ENCODE measurements at regions not wholly inside any gene's neighbourhood (a gene's known extent, or its start where the extent isn't known, plus 50 kb on each side); places are given as distances from the start of the nearest gene placed in this dataset.

DNA sequence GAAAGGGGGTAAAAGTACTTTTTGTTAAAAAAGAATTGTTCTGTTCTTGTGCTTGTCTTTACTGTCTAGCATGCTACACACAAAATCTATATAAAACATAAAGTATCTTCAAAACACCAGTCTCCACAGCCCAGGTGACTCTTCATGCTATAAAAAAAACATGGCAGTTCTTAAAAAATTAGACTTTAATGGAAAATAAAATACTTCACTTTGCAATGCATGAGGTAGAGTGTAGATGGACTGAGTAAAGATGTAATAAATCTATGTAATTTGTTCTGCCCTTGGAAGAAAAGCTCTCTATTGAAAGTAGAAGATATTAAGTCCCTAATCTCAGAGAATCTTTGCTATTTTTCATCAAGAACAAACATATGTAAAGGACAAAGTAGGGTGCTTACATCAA lies 425.4 kb downstream of the NOVA1 start:
- Histone ChIP-seq H3K4me3 (ENCODE audit: low read depth, low read length, poor library complexity, severe bottlenecking) (no peak overlapping the region), H3K27ac (ENCODE audit: low read depth, low read length, poor library complexity, severe bottlenecking) (no peak overlapping the region), H3K9me3 (ENCODE audit: low read depth, low read length, poor library complexity, severe bottlenecking) (no peaks in the 10 kb centered on the region), H3K36me3 (ENCODE audit: insufficient read depth, low read length, poor library complexity, severe bottlenecking) (no peaks in the 10 kb centered on the region), H3K4me1 (ENCODE audit: insufficient read depth, low read length, poor library complexity, severe bottlenecking) (no peaks in the 10 kb centered on the region), H3K27me3 (replicated peaks; ENCODE audit: insufficient read depth, low read depth, low read length, poor library complexity) (no peaks in the 10 kb centered on the region)
- no TSS peak for BruUV-seq (replicated peaks)
- DNase-seq (ENCODE audit: low spot score) = no peak
- ChIA-PET POLR2A (ENCODE audit: low non-redundant PET) (no interaction called here), CTCF (no interaction called here)
- TF ChIP-seq EZH2 (IDR thresholded peaks at IDR 0.05; ENCODE audit: borderline replicate concordance, low read depth, low read length, poor library complexity, severe bottlenecking) = no peak
- TF ChIP-seq, protein P1, sequence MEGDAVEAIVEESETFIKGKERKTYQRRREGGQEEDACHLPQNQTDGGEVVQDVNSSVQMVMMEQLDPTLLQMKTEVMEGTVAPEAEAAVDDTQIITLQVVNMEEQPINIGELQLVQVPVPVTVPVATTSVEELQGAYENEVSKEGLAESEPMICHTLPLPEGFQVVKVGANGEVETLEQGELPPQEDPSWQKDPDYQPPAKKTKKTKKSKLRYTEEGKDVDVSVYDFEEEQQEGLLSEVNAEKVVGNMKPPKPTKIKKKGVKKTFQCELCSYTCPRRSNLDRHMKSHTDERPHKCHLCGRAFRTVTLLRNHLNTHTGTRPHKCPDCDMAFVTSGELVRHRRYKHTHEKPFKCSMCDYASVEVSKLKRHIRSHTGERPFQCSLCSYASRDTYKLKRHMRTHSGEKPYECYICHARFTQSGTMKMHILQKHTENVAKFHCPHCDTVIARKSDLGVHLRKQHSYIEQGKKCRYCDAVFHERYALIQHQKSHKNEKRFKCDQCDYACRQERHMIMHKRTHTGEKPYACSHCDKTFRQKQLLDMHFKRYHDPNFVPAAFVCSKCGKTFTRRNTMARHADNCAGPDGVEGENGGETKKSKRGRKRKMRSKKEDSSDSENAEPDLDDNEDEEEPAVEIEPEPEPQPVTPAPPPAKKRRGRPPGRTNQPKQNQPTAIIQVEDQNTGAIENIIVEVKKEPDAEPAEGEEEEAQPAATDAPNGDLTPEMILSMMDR (conservative IDR thresholded peaks at IDR 0.05; ENCODE audit: low read depth, low read length) = no peak
- intact Hi-C loops (cut with micrococcal nuclease; ENCODE audit: unreplicated experiment) = no loop called here

DNA sequence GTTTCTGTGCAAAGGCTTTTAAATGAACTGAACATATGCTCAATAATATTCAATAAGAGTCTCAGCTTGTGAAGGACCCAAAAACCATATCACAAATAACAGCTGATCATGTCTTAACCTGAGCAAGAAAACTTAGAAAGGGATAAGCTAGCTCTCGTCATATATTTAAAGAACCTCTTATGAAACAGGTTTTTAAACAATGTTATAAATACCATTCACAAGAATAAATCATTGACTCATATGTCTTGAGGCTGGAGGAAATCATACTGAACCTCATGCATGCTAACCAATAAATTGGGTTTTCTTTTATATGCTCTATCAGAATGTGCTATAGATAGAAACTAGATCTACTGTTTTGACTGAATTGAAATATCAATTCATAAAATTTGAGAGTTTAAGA lies 426.9 kb downstream of the NOVA1 start:
- DNase-seq (ENCODE audit: low spot score) = no peak
- Histone ChIP-seq H3K4me1 (ENCODE audit: insufficient read depth, low read length, poor library complexity, severe bottlenecking) (no peaks in the 10 kb centered on the region), H3K36me3 (ENCODE audit: insufficient read depth, low read length, poor library complexity, severe bottlenecking) (no peaks in the 10 kb centered on the region), H3K27me3 (replicated peaks; ENCODE audit: insufficient read depth, low read depth, low read length, poor library complexity) (no peaks in the 10 kb centered on the region), H3K9me3 (ENCODE audit: low read depth, low read length, poor library complexity, severe bottlenecking) (no peaks in the 10 kb centered on the region), H3K4me3 (ENCODE audit: low read depth, low read length, poor library complexity, severe bottlenecking) (no peak overlapping the region), H3K27ac (ENCODE audit: low read depth, low read length, poor library complexity, severe bottlenecking) (no peak overlapping the region)
- POLR2A ChIA-PET (ENCODE audit: low non-redundant PET) = no interaction called here
- CTCF ChIA-PET = no interaction called here
- no TSS peak for BruUV-seq (replicated peaks)
- intact Hi-C loops (cut with micrococcal nuclease; ENCODE audit: unreplicated experiment) = no loop called here
- TF ChIP-seq, protein P1 (conservative IDR thresholded peaks at IDR 0.05; ENCODE audit: low read depth, low read length) = no peak
- TF ChIP-seq EZH2 (IDR thresholded peaks at IDR 0.05; ENCODE audit: borderline replicate concordance, low read depth, low read length, poor library complexity, severe bottlenecking) = no peak

DNA sequence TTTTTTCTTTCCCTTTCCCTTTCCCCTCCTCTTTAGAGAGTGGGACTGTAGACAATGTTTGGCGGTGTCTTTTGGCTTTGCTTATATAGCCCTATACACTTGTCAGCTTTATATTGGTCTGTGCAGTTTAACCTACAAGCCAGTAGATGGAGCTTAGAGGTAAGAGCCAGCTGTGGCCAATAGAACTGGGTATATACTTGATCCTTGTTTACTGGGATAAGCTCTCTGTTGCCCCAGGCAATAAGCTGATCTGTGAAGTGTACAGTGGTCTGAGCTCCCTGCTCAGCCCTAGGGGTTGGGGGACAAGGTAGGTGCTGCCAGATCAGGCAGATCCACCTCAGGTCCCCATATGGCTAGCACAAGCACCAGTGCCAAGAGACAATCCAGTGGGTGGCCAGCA lies 434.1 kb downstream of the NOVA1 start:
- intact Hi-C loops (cut with micrococcal nuclease; ENCODE audit: unreplicated experiment) = no loop called here
- Histone ChIP-seq H3K27me3 (replicated peaks; ENCODE audit: insufficient read depth, low read depth, low read length, poor library complexity) (no peaks in the 10 kb centered on the region), H3K27ac (ENCODE audit: low read depth, low read length, poor library complexity, severe bottlenecking) (no peak overlapping the region), H3K4me1 (ENCODE audit: insufficient read depth, low read length, poor library complexity, severe bottlenecking) (no peaks in the 10 kb centered on the region), H3K4me3 (ENCODE audit: low read depth, low read length, poor library complexity, severe bottlenecking) (no peak overlapping the region), H3K9me3 (ENCODE audit: low read depth, low read length, poor library complexity, severe bottlenecking) (no peaks in the 10 kb centered on the region), H3K36me3 (ENCODE audit: insufficient read depth, low read length, poor library complexity, severe bottlenecking) (no peaks in the 10 kb centered on the region)
- POLR2A ChIA-PET (ENCODE audit: low non-redundant PET) = no interaction called here
- BruUV-seq (replicated peaks) = no TSS peak
- CTCF ChIA-PET = interaction anchor here (0.6 to 1.7 kb wide), 10 partner anchors 11 to 1981 kb away, joined by 3 to 6 read pairs (median 3); no protein-coding TSS in a partner anchor
- TF ChIP-seq, protein P1 (conservative IDR thresholded peaks at IDR 0.05; ENCODE audit: low read depth, low read length) = peak; percentile 74
- TF ChIP-seq EZH2 (IDR thresholded peaks at IDR 0.05; ENCODE audit: borderline replicate concordance, low read depth, low read length, poor library complexity, severe bottlenecking) = no peak
- DNase-seq (ENCODE audit: low spot score) = peak; percentile 69

Data from A673 (cell line).